CD14-positive monocyte (primary cell): ENCODE measurements at regions not wholly inside any gene's neighbourhood (a gene's known extent, or its start where the extent isn't known, plus 50 kb on each side); places are given as distances from the start of the nearest gene placed in this dataset.
A peak's percentile ranks its signal among the peaks of the same experiment; 100 is the strongest.

ENCODE experiments used
- DNase-seq, 3 donors: peaks; one replicate each; pipeline ENCODE4 v3.0.0-alpha.2; 2011 to 2022
- H2AFZ ChIP-seq: 2 replicates; pipeline ENCODE4 v1.6.0; 2012; ENCODE audit warnings: mild to moderate bottlenecking, low read depth, low read length, inconsistent platforms; ENCODE audit not compliant: insufficient read depth, poor library complexity, severe bottlenecking
- H3K27ac ChIP-seq, 2 donors: 1 replicate in 1 of 2; 2 replicates in 1 of 2; pipeline ENCODE4 v1.5.1; 2012 to 2013; ENCODE audit warnings: low read length in 2 of 2, control low read depth in 1 of 2, inconsistent platforms in 1 of 2, low read depth in 1 of 2, mild to moderate bottlenecking in 1 of 2
- H3K27me3 ChIP-seq, 2 donors: one replicate each; pipeline versions ENCODE4 v1.6.0 to v1.6.1; 2011 to 2013; ENCODE audit warnings: low read length in 2 of 2; ENCODE audit not compliant: control insufficient read depth in 2 of 2, insufficient read depth in 2 of 2
- H3K36me3 ChIP-seq, 2 donors: replicated peaks in 1 of 2; 1 replicate in 1 of 2; 2 replicates in 1 of 2; pipeline versions ENCODE4 v1.5.1 to v1.6.1; 2012 to 2013; ENCODE audit warnings: low read length in 2 of 2, control low read depth in 1 of 2, inconsistent platforms in 1 of 2, mild to moderate bottlenecking in 1 of 2; ENCODE audit not compliant: insufficient read depth in 2 of 2, control insufficient read depth in 1 of 2
- H3K4me1 ChIP-seq, 2 donors: 1 replicate in 1 of 2; 2 replicates in 1 of 2; pipeline versions ENCODE4 v1.5.1 to v1.6.1; 2012 to 2013; ENCODE audit warnings: low read length in 2 of 2, control low read depth in 1 of 2, inconsistent platforms in 1 of 2, mild to moderate bottlenecking in 1 of 2, moderate library complexity in 1 of 2; ENCODE audit not compliant: insufficient read depth in 2 of 2, control insufficient read depth in 1 of 2
- H3K4me2 ChIP-seq: replicated peaks from 2 replicates; pipeline ENCODE3; 2012; ENCODE audit warnings: low read length, moderate library complexity, mild to moderate bottlenecking; ENCODE audit not compliant: poor library complexity, severe bottlenecking; ENCODE audit errors: extremely low read depth
- H3K4me3 ChIP-seq, 3 experiments: fragments of 200-600 bp in 1 of 3; sonication (generic) in 1 of 3; replicated peaks in 1 of 3; 1 replicate in 2 of 3; 2 replicates in 1 of 3; pipeline ENCODE4 v1.5.1; 2011 to 2013; ENCODE audit warnings: low read length in 3 of 3, mild to moderate bottlenecking in 3 of 3, control low read depth in 2 of 3, low read depth in 2 of 3, inconsistent platforms in 1 of 3, moderate library complexity in 1 of 3
- H3K79me2 ChIP-seq: 2 replicates; pipeline ENCODE4 v1.6.0; 2012; ENCODE audit warnings: mild to moderate bottlenecking, control low read depth, inconsistent platforms, low read length, moderate library complexity; ENCODE audit not compliant: insufficient read depth
- H3K9ac ChIP-seq: 2 replicates; pipeline ENCODE4 v1.6.0; 2017; ENCODE audit warnings: low read length, mild to moderate bottlenecking; ENCODE audit not compliant: insufficient read depth, poor library complexity, severe bottlenecking
- H3K9me3 ChIP-seq, 2 donors: replicated peaks in 1 of 2; 1 replicate in 1 of 2; 2 replicates in 1 of 2; pipeline versions ENCODE4 v1.5.1 to v1.6.1; 2012 to 2013; ENCODE audit warnings: low read length in 2 of 2, control low read depth in 1 of 2; ENCODE audit not compliant: control insufficient read depth in 1 of 2, insufficient read depth in 1 of 2
- H4K20me1 ChIP-seq: 2 replicates; pipeline ENCODE4 v1.6.0; 2012; ENCODE audit warnings: mild to moderate bottlenecking, low read length, control low read depth, moderate library complexity; ENCODE audit not compliant: insufficient read depth
- H3K27ac Mint-ChIP-seq, 7 donors: one replicate each; pipeline ENCODE4 v1.8.0; 2020; ENCODE audit warnings: mild to moderate bottlenecking in 7 of 7, mixed read lengths in 7 of 7, moderate library complexity in 6 of 7, inconsistent platforms in 2 of 7
- H3K27me3 Mint-ChIP-seq, 3 donors: one replicate each; pipeline ENCODE4 v1.8.0; 2021 to 2022; ENCODE audit warnings: low read depth in 3 of 3, mild to moderate bottlenecking in 3 of 3, mixed read lengths in 3 of 3, moderate library complexity in 3 of 3, inconsistent platforms in 1 of 3
- H3K36me3 Mint-ChIP-seq, 2 donors: one replicate each; pipeline ENCODE4 v1.8.0; 2020; ENCODE audit warnings: mixed read lengths in 2 of 2, inconsistent platforms in 1 of 2, mild to moderate bottlenecking in 1 of 2
- H3K4me1 Mint-ChIP-seq: one replicate; pipeline ENCODE4 v1.8.0; 2020; ENCODE audit warnings: mild to moderate bottlenecking, mixed read lengths
- H3K4me3 Mint-ChIP-seq, 2 donors: one replicate each; pipeline ENCODE4 v1.8.0; 2020; ENCODE audit warnings: mild to moderate bottlenecking in 2 of 2, mixed read lengths in 2 of 2, moderate library complexity in 1 of 2
- H3K9me3 Mint-ChIP-seq, 7 donors: one replicate each; pipeline ENCODE4 v1.8.0; 2020 to 2022; ENCODE audit warnings: mixed read lengths in 7 of 7, mild to moderate bottlenecking in 6 of 7, moderate library complexity in 6 of 7, inconsistent platforms in 2 of 7
- CTCF ChIP-seq: fragments of 200-600 bp; IDR thresholded peaks from one replicate; pipeline ENCODE4 v1.8.0; 2022; ENCODE audit warnings: antibody characterized with exemption, mild to moderate bottlenecking
- WGBS: methylation state at CpG from one replicate; pipeline ENCODE4 v1.1.5; 2013; ENCODE audit warnings: missing lambda C conversion rate; ENCODE audit not compliant: insufficient coverage; 5-methylcytosine and 5-hydroxymethylcytosine counted together
- intact Hi-C, 2 donors: fragments of 100-400 bp; cut with micrococcal nuclease; formaldehyde crosslinking; loops; one replicate each; pipeline versions ENCODE4 v1.15.0 to v1.15.1; 2023

- no peak overlapping the region for H3K4me2 ChIP-seq
- no peaks in the 10 kb centered on the region for H3K27me3 ChIP-seq
- H3K4me1 Mint-ChIP-seq, result peaks cover 9% of the 10 kb centered on the region
- no peak for DNase-seq
- H3K27me3 Mint-ChIP-seq, result peaks cover 0 to 10% (median 0%) of the 10 kb centered on the region in 3 donors
- H3K79me2 ChIP-seq, result no peaks in the 10 kb centered on the region
- H3K9me3 Mint-ChIP-seq, result peaks cover 8 to 24% (median 14%) of the 10 kb centered on the region in 7 donors
- no peak overlapping the region for H3K4me3 ChIP-seq
- no peaks in the 10 kb centered on the region for H3K36me3 ChIP-seq
- H3K27ac ChIP-seq, result no peak overlapping the region
- peak overlapping the region in 1 of 7 donors; percentile 16 for H3K27ac Mint-ChIP-seq
- H3K4me1 ChIP-seq, result peaks cover 6% of the 10 kb centered on the region in 2 donors
- no peak for TF ChIP-seq CTCF
- no peaks in the 10 kb centered on the region for H3K36me3 Mint-ChIP-seq
- H3K4me3 Mint-ChIP-seq, result no peak overlapping the region
- intact Hi-C loops, result no loop called here
- no peak overlapping the region for H3K9ac ChIP-seq
- no peak overlapping the region for H2AFZ ChIP-seq
- peaks cover 0 to 3% of the 10 kb centered on the region in 2 donors for H3K9me3 ChIP-seq
- WGBS, result 100% methylated on average over 2 of the region's 3 CpGs
- H4K20me1 ChIP-seq, result no peaks in the 10 kb centered on the region
Observed at GRCh38 chr15:87767516-87767915, 489.0 kb downstream of the NTRK3 start.

GRCh38 chr15:87764461-87765240 lies 491.9 kb downstream of the NTRK3 start:
- Histone ChIP-seq H3K9ac (no peak overlapping the region), H3K4me3 (no peak overlapping the region), H3K27ac (no peak overlapping the region), H3K79me2 (no peaks in the 10 kb centered on the region), H3K4me1 (peaks cover 24 to 25% of the 10 kb centered on the region in 2 donors), H4K20me1 (no peaks in the 10 kb centered on the region), H3K4me2 (no peak overlapping the region), H3K36me3 (no peaks in the 10 kb centered on the region), H3K27me3 (no peaks in the 10 kb centered on the region), H3K9me3 (peaks cover 0 to 3% of the 10 kb centered on the region in 2 donors), H2AFZ (no peak overlapping the region)
- Mint-ChIP-seq H3K9me3 (peaks cover 4 to 17% (median 11%) of the 10 kb centered on the region in 7 donors), H3K27ac (no peak overlapping the region), H3K36me3 (peaks cover 5% of the 10 kb centered on the region in 2 donors), H3K4me1 (peaks cover 24% of the 10 kb centered on the region), H3K27me3 (peaks cover 0 to 10% (median 0%) of the 10 kb centered on the region in 3 donors), H3K4me3 (no peak overlapping the region)
- intact Hi-C loops, result no loop called here
- TF ChIP-seq CTCF, result no peak
- peak in 2 of 3 donors; percentile 16 to 19 for DNase-seq
- 79% methylated on average over 3 of the region's 4 CpGs for WGBS
